ENCODE measurements at regions not wholly inside any gene's neighbourhood (a gene's known extent, or its start where the extent isn't known, plus 50 kb on each side); places are given as distances from the start of the nearest gene placed in this dataset.

DNA sequence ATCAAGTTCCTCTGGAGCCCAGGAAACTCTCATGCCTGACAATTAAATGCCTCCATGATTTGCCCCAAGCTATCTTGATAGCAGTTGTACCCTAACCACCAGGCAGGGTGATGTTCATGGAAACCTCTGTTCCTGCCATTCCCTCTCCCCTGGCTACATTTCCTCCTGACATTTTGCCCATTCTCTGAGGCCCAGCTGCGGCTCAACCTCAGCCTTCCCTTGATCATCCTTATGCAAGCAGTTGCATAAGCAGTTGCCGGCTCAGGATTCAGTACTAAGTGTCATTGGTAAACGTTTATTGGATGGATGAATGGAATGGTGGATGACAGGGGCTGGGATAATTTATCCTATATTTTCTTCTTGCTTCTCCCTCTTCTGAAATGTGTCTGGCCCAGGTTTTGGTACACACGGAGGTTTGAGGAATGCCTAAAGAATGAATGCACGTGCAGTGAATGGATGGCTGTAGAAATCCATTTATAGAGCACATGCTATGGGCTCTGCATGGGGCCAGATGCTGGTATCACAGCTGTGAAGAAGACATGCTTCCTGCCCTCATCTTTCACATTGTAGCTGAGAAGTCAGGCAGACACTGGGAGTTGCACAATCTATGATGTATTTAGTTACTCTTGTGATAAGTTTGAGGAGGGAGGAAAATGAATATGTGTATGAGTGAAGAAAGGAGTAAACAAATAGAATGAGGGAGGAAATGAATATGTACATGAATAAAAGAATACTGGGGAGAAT is 261.8 kb downstream of the FOXD2 start:
- Mint-ChIP-seq H3K4me3 (no peak overlapping the region), H3K9me3 (no peaks in the 10 kb centered on the region), H3K36me3 (ENCODE audit: low read depth) (no peaks in the 10 kb centered on the region), H3K27me3 (ENCODE audit: insufficient read depth) (peaks cover 18% of the 10 kb centered on the region), H3K4me1 (ENCODE audit: low read depth) (peaks cover 14% of the 10 kb centered on the region), H3K27ac (no peak overlapping the region)
- TF ChIP-seq CTCF (IDR thresholded peaks at IDR 0.05), result no peak
- no peak for DNase-seq

DNA sequence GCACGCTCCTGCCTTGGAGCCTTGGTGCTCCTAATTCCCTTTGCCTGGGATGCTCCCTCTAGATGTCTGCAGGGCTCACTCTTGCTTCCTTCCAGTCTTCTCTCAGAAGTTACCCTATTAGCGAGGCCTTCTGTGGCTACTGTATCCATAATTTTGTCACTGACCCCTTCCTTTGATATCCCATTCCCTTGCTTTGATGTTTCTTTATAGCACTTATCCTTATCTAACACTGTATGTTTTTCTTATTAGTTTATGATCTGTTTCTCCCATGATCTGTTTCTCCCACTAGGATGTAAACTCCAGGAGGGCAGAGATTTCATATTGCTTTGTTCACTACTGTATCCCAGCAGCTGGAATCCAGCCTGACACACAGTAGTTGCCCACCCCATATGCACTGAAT is 263.4 kb downstream of the FOXD2 start:
- Mint-ChIP-seq H3K36me3 (ENCODE audit: low read depth) (no peaks in the 10 kb centered on the region), H3K4me1 (ENCODE audit: low read depth) (peaks cover 14% of the 10 kb centered on the region), H3K9me3 (no peaks in the 10 kb centered on the region), H3K27ac (no peak overlapping the region), H3K27me3 (ENCODE audit: insufficient read depth) (peaks cover 12% of the 10 kb centered on the region), H3K4me3 (no peak overlapping the region)
- TF ChIP-seq CTCF (IDR thresholded peaks at IDR 0.05), result no peak
- no peak for DNase-seq

DNA sequence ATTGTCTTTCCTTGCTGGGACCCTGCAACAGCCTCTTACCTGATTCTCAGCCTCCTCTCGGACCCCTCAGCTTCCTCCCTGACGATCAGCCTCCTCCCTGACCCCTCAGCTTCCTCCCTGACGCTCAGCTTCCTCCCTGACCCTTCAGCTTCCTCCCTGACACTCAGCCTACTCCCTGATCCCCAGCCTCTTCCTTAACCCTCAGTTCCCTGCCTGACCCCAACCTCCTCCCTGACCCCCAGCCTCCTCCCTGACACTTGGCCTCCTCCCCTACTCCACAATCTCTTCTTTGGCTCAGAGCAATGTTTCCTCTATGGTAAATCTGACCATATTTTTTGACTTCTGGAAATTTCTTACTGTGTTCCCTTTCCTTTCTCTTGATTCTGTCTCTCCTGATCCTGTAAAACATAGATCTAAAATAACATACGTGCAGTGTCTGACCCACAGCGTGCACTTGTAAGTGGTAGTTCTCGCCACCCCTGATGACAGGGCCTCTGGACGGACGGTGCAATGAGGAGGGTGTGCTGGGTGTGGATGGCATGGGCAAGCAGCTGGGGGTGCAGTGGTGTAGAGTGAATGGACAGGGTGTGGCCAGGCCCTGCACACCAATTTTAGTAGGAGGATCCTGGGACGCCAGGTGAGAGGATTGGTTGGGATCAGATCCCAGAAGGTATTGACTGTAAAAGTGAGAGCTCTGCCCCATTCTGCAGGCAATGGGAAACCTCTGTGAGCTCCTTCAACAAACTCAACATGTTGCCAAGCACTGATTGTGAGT is 264.1 kb downstream of the FOXD2 start:
- Mint-ChIP-seq H3K27ac (no peak overlapping the region), H3K36me3 (ENCODE audit: low read depth) (no peaks in the 10 kb centered on the region), H3K4me3 (no peak overlapping the region), H3K27me3 (ENCODE audit: insufficient read depth) (peaks cover 15% of the 10 kb centered on the region), H3K9me3 (no peaks in the 10 kb centered on the region), H3K4me1 (ENCODE audit: low read depth) (peaks cover 14% of the 10 kb centered on the region)
- DNase-seq, result no peak
- TF ChIP-seq CTCF (IDR thresholded peaks at IDR 0.05), result no peak

GRCh38 chr1:47703156-47703825 is 265.4 kb downstream of the FOXD2 start:
- Mint-ChIP-seq H3K27me3 (ENCODE audit: insufficient read depth) (peaks cover 12% of the 10 kb centered on the region), H3K9me3 (no peaks in the 10 kb centered on the region), H3K4me3 (no peak overlapping the region), H3K27ac (no peak overlapping the region), H3K36me3 (ENCODE audit: low read depth) (no peaks in the 10 kb centered on the region), H3K4me1 (ENCODE audit: low read depth) (peaks cover 19% of the 10 kb centered on the region)
- DNase-seq, result no peak
- TF ChIP-seq CTCF (IDR thresholded peaks at IDR 0.05), result no peak

GRCh38 chr1:47703981-47704596 is 266.2 kb downstream of the FOXD2 start:
- H3K27me3 Mint-ChIP-seq (ENCODE audit: insufficient read depth), result peaks cover 13% of the 10 kb centered on the region
- H3K4me3 Mint-ChIP-seq, result no peak overlapping the region
- H3K36me3 Mint-ChIP-seq (ENCODE audit: low read depth), result no peaks in the 10 kb centered on the region
- no peaks in the 10 kb centered on the region for H3K9me3 Mint-ChIP-seq
- no peak overlapping the region for H3K27ac Mint-ChIP-seq
- TF ChIP-seq CTCF (IDR thresholded peaks at IDR 0.05), result peak; percentile 58
- peak; percentile 37 for DNase-seq
- peaks cover 20% of the 10 kb centered on the region for H3K4me1 Mint-ChIP-seq (ENCODE audit: low read depth)
